ENCODE measurements at regions not wholly inside any gene's neighbourhood (a gene's known extent, or its start where the extent isn't known, plus 50 kb on each side); places are given as distances from the start of the nearest gene placed in this dataset.

GRCh38 chr7:28354601-28355402 lies 57.5 kb upstream of the CREB5 start (continued):
- TF ChIP-seq YY1 (IDR thresholded peaks at IDR 0.05; ENCODE audit: low read depth) (peak; percentile 71; the same call in 1 of the 2 replicates), ZBTB33 (IDR thresholded peaks at IDR 0.05; ENCODE audit: borderline replicate concordance, low read depth) (no peak), POLR2AphosphoS5 (IDR thresholded peaks at IDR 0.05; ENCODE audit: low read depth, low read length) (peak; percentile 52; the same call in 1 of the 2 replicates), TAF1 (IDR thresholded peaks at IDR 0.05; ENCODE audit: borderline replicate concordance, low read depth, low read length) (no peak), JUND (IDR thresholded peaks at IDR 0.05) (peak; percentile 95), MAX (IDR thresholded peaks at IDR 0.05; ENCODE audit: low read depth) (peak; percentile 92), RFX5 (IDR thresholded peaks at IDR 0.05; ENCODE audit: low read length) (no peak), NFIC (IDR thresholded peaks at IDR 0.05; ENCODE audit: borderline replicate concordance) (peak; percentile 97), EP300 (IDR thresholded peaks at IDR 0.05; ENCODE audit: borderline replicate concordance in 1 of 2, low read depth in 1 of 2, low read length in 1 of 2) (peak in 1 of 2 experiments; percentile 92; a peak in 2 of 4 replicates)

- ChIA-PET CTCF (interaction anchor here (1.1 to 2.6 kb wide), 8 partner anchors 11 to 566 kb away, joined by 3 to 11 read pairs (median 4); no protein-coding TSS in a partner anchor), POLR2A (no interaction called here)
- H3K4me1 ChIP-seq (ENCODE audit: control insufficient read depth in 1 of 2, insufficient read depth in 2 of 2, low read depth in 1 of 2, low read length in 1 of 2), result peaks cover 16 to 31% of the 10 kb centered on the region in 2 experiments
- H3K36me3 ChIP-seq (replicated peaks in 1 of 2; ENCODE audit: control insufficient read depth in 1 of 2, insufficient read depth in 2 of 2, low read length in 1 of 2), result no peaks in the 10 kb centered on the region
- TF ChIP-seq TCF12 (IDR thresholded peaks at IDR 0.05) (peak; percentile 37; the same call in 1 of the 2 replicates), MEF2A (IDR thresholded peaks at IDR 0.05; ENCODE audit: borderline replicate concordance, low read depth) (no peak)
- H3K27me3 ChIP-seq (ENCODE audit: insufficient read depth), result no peaks in the 10 kb centered on the region
- DNase-seq, result no peak
- H3K9me2 ChIP-seq, result no peaks in the 10 kb centered on the region
- no peaks in the 10 kb centered on the region for H4K20me1 ChIP-seq (ENCODE audit: insufficient read depth)
- no peaks in the 10 kb centered on the region for H3K9me3 ChIP-seq
- WGBS (ENCODE audit: low lambda C conversion rate), result 76% methylated on average over 16 of the region's 16 CpGs
- H2AFZ ChIP-seq (ENCODE audit: low read depth), result no peak overlapping the region
- H3K4me3 ChIP-seq (ENCODE audit: low read depth in 2 of 2, low read length in 1 of 2), result no peak overlapping the region
- peaks cover 14% of the 10 kb centered on the region for H3F3A ChIP-seq (replicated peaks; ENCODE audit: insufficient read depth)
- no peak overlapping the region for H3K9ac ChIP-seq
- H3K79me2 ChIP-seq (ENCODE audit: insufficient read depth), result no peaks in the 10 kb centered on the region
- H3K27ac ChIP-seq (ENCODE audit: low read depth in 2 of 2, low read length in 1 of 2), result peak overlapping the region in 1 of 2 experiments; percentile 72; a peak in 1 of 4 replicates
- no peak overlapping the region for H3K4me2 ChIP-seq
These were observed 56.5 kb upstream of the CREB5 start for GRCh38 chr7:28355635-28356319.

- no peak overlapping the region for H2AFZ ChIP-seq (ENCODE audit: low read depth)
- peaks cover 16 to 22% of the 10 kb centered on the region in 2 experiments for H3K4me1 ChIP-seq (ENCODE audit: control insufficient read depth in 1 of 2, insufficient read depth in 2 of 2, low read depth in 1 of 2, low read length in 1 of 2)
- POLR2A ChIA-PET, result interaction anchor here (1.0 to 1.4 kb wide), 2 partner anchors 9 to 41 kb away, joined by 3 read pairs; no protein-coding TSS in a partner anchor
- H3K9me3 ChIP-seq, result no peaks in the 10 kb centered on the region
- CTCF ChIA-PET, result interaction anchor here (1.0 to 2.1 kb wide), 9 partner anchors 9 to 565 kb away, joined by 3 to 5 read pairs (median 4); no protein-coding TSS in a partner anchor
- peaks cover 14% of the 10 kb centered on the region for H3F3A ChIP-seq (replicated peaks; ENCODE audit: insufficient read depth)
- no peaks in the 10 kb centered on the region for H4K20me1 ChIP-seq (ENCODE audit: insufficient read depth)
- no peaks in the 10 kb centered on the region for H3K79me2 ChIP-seq (ENCODE audit: insufficient read depth)
- no peaks in the 10 kb centered on the region for H3K27me3 ChIP-seq (ENCODE audit: insufficient read depth)
- peak; percentile 61 for DNase-seq
- no peaks in the 10 kb centered on the region for H3K36me3 ChIP-seq (replicated peaks in 1 of 2; ENCODE audit: control insufficient read depth in 1 of 2, insufficient read depth in 2 of 2, low read length in 1 of 2)
- no peaks in the 10 kb centered on the region for H3K9me2 ChIP-seq
- H3K9ac ChIP-seq, result no peak overlapping the region
- H3K27ac ChIP-seq (ENCODE audit: low read depth in 2 of 2, low read length in 1 of 2), result no peak overlapping the region; a peak in 1 of 4 replicates
- WGBS (ENCODE audit: low lambda C conversion rate), result 57% methylated on average over 8 of the region's 8 CpGs
- H3K4me3 ChIP-seq (ENCODE audit: low read depth in 2 of 2, low read length in 1 of 2), result no peak overlapping the region
- H3K4me2 ChIP-seq, result no peak overlapping the region
- no peak for TF ChIP-seq RAD21 (IDR thresholded peaks at IDR 0.05; ENCODE audit: low read length)
- TF ChIP-seq RCOR1 (IDR thresholded peaks at IDR 0.05; ENCODE audit: low read length), result peak; percentile 81
- TF ChIP-seq TCF12 (IDR thresholded peaks at IDR 0.05), result no peak
- TF ChIP-seq MXI1 (IDR thresholded peaks at IDR 0.05; ENCODE audit: low read depth, low read length), result peak; percentile 98
- no peak for TF ChIP-seq EZH2phosphoT487 (IDR thresholded peaks at IDR 0.05; ENCODE audit: borderline replicate concordance, low read depth)
- peak; percentile 30; the same call in 1 of the 2 replicates for TF ChIP-seq USF2 (IDR thresholded peaks at IDR 0.05; ENCODE audit: borderline replicate concordance, low read depth, low read length)
- TF ChIP-seq NFIC (IDR thresholded peaks at IDR 0.05; ENCODE audit: borderline replicate concordance), result no peak
- TF ChIP-seq GATA2 (CRISPR knock-in tag; IDR thresholded peaks at IDR 0.05), result peak; percentile 19; the same call in 1 of the 2 replicates
- TF ChIP-seq, protein P1, sequence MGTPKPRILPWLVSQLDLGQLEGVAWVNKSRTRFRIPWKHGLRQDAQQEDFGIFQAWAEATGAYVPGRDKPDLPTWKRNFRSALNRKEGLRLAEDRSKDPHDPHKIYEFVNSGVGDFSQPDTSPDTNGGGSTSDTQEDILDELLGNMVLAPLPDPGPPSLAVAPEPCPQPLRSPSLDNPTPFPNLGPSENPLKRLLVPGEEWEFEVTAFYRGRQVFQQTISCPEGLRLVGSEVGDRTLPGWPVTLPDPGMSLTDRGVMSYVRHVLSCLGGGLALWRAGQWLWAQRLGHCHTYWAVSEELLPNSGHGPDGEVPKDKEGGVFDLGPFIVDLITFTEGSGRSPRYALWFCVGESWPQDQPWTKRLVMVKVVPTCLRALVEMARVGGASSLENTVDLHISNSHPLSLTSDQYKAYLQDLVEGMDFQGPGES (IDR thresholded peaks at IDR 0.05; ENCODE audit: low read depth, low read length), result no peak
These were observed 55.7 kb upstream of the CREB5 start for GRCh38 chr7:28356619-28357018.

Data from SK-N-SH (cell line).